HG03432 (cell line): ENCODE measurements at regions not wholly inside any gene's neighbourhood (a gene's known extent, or its start where the extent isn't known, plus 50 kb on each side); places are given as distances from the start of the nearest gene placed in this dataset.

ENCODE experiments used
- ATAC-seq: cut with Tn5 transposase; IDR thresholded peaks from one replicate; pipeline ENCODE4 v1.9.1; 2021; ENCODE audit warnings: mild to moderate bottlenecking, moderate library complexity; ENCODE audit not compliant: unreplicated experiment

DNA sequence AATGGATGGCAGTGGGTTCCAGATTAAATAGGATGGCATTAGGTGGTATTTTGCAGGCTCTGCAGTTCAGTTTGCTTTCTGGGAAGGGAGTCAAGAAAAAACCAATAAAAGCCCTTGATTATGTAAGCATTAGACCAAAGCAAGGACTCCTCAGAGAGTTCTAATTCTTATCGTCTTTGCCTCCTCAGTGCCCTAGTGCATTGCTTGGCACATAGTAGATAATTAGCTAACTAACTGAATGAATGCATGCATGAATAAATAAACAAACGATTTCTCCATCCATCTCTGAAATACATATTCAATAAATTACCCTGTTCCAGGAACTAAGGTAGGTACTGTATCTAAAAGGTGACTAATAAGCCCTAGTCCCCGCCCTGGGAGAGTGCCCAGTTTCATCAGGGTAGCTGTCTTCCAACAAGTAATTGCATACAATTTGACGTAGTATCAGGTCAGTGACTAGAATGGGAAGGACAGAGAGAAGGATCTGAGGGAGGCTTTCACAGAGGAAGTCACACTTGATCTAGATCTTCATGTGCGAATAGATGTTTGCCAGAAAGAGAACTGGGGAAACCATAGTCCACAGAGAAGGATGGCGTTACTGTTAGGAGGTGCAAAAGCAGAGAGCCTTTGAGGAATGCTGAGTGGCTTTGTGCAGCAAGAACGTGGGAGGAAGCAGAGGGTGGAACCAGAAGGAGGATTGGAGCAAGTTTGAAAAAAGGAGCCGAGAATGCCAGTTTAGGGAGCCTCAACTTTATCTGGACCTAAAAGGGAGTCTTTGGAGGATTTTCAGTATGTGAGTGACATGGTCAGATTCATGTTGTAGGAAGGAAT is 111.4 kb downstream of the TBX19 start:
- ATAC-seq = no peak

DNA sequence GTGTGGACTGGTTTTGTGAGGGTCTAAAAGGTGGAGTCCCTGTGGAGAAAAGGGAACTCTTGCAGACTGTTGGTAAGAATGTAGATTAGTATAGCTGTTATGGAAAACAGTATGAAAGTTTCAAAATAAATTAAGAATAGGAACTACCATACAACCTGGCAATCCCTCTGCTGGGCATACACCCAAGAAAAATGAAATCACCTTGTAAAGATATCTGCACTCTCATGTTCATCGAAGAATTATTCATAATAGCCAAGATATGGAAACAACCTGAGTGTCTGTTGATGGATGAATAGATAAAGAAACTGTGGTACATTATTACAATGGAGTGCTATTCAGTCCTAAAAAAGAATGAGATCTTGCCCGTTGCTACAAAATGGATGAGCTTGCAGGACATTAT is 109.6 kb downstream of the TBX19 start:
- ATAC-seq = no peak

DNA sequence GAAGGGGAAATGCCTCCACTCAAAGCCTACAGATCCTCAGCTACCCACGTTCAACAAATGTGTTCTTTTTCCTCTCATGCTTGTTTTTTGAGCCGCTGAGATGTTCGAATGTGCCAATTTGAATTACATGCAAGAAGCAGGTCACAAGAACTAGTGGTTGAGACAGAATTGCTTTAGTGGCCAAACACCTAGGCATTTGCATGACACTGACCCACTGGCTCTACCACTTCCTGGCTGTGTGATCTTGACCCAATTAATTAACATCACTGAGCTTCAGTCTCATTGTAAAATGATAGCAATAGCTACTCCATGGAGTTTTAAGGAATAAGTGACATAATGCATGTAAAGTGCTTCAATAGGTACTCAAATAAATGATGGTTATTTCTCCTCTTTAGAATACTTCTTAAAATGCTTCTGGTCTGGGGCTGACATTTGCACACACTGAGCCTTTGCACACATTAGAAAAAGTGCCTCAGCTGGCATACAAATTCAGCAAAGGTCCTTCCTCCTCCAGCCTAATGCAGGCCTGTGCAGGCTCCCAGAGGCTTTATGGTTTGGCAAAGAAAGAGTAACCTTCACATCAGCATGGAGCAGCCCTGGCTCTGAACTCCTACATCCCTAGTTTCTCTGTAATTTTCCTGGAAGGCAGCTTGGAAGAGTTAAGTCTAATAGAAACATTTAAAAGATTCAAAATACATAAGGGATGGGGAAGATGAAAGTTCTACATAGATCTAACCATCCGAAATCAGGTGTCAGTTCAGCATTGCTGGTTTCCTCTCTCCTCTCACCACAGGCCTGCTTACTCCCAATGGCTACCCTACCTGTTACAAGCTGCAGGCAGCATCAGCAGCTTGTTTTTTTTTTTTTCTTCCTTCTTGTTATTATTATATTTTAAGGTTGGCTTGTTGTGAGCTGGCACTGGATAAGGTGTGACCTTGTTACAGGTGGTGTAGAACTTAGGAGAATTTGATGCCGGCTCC is 107.4 kb downstream of the TBX19 start:
- ATAC-seq = no peak

DNA sequence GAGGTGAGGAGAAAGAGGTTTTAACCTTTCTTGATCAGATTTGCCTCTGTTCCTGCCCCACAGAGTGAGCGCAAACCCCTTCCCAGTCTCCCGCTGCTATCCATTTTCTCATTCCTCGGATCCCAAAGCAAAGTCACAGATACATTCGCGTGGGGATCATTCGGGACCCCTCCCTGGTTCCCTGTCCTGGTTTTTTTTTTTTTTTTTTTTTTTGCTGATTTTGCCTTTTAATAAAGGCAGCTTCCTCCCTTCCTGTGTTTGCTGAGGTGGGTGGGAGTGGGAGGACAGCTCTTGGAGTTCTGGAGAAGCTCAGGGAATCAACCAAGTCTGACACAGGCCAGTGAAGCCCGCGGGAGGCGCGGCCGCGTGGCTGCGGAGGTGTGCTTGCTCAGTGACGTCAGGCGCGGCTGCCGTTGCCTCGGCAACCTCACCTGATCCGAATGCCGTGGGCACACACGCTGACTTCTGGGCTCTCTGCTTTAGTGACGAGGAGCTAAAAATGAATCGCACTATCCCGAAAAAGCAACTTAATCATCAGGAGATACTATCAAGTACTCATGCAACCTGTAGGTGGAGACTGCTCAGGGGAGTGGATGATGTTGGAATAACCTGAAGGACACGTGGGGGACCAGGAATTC is 106.4 kb downstream of the TBX19 start:
- ATAC-seq = no peak

DNA sequence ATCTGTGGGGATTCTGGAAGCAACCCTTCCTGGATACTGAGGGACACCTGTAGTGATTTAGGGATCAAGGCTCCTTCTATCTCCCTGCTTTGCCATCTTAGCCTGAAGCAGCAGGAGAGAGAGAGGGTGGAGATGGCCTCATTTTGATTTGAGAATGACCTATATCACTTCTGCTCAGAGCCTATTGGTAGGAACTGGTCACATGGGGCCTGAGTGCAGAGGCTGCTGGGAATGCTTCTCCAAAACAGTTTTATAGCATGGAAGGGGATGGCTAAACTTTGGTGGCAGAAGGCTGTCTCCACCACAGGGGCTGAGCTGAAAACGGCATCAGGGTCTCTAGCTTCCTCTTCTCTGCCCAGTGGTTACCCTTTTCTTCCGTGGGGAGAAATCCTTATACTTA is 105.8 kb downstream of the TBX19 start:
- no peak for ATAC-seq

DNA sequence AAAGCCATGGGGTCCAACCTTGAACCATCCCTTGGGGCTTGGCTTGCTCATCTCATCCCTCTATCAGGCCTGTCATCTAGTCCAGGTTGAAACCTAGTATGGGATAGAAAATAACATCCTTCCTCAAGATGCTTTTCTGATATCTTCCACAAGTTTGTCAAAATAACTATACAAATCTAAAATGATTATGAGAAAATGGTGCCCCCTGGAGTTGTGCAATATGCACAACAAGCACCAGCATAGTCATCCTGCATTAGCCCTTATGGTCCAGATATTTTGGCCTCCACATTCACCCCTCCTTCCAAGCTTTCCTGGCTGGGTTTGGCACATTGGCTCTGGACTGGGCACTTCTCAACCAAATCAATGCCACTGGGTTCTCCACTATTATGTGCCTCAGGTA is 101.2 kb downstream of the TBX19 start:
- no peak for ATAC-seq

DNA sequence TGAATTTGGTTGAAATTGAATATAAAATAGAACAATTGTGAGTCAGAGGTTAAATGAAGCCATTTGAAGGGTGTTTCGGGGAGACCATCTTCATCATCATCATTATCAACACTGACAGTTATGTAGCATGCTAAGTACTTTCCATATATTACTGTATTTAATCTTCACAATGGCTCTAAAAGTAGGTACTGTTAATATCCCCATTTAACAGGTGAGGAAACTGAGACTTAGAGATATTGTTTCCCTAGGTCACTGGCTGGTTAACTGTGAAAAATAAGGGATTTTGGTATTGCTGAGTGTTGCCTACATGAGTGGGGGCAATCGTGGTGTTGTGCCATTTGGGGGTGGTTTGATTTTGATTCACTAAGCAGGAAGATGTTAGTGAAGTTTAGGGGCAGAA is 100.3 kb downstream of the TBX19 start:
- no peak for ATAC-seq

DNA sequence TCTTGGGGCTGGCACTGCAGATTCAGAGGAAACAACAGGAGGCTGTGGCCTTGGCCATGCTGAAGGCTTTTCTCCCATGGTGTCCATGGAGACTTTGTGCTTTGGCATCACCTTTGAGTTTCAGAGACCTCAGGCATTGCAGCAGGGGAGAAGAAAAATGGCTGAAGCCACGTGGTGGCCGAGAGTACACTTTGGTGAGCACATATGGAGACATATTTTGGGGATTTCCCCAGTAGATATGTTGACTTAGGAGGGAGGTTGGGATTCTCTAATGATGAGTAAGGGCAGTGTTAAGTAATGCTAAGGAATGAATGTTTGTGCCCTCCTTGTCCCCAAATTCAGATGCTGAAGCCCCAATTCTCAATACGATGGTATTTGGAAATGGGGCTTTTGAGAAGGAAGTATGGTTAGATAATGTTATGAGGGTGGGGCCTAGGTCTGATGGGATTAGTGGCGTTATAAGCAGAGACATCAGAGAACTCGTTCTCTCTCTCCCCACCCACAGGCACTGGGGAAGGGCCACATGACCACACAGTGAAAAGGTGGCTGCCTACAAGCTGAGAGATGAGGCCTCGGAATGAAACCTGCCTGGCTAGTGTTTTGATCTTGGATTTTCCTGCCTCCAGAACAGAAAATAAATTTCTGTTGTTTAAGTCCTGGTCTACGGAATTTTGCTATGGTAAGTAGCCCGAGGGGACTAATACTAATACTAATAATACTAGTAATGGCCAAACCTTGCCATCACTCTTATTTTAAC is 98.6 kb downstream of the TBX19 start:
- no peak for ATAC-seq

DNA sequence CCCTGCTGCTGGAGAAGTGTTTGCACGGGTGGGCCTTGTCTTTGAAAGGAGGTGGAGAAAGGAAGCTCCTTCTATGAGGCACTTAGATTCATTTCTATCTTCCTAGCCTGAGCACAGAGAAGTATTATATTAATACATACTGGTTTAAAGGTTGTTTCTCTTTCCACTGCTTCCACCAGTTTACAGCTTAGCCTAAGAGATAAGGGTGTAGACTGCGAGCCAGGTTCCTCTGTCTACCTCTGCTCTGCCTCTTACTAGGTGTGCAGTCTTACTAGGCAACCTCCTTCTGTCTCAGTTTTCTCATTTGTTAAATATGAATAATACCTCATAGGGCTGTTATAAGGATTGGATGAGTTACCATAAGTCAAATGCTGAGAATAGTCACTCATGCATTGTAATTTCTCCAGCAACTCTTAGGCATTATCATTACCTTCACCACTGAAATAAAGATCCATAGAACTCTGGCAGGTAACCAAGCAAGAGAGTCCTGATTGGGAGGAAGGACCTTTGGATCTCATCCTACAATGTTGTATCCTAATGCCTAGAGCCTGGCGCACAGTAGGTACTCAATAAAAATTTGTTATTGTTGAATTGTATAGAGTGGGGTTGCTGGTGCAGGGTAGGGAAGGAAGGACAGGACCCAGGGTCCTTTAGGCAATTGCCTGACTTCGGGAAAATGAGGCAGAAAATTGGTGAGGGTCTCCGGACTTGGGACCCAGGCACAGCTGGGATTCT is 95.1 kb downstream of the TBX19 start:
- ATAC-seq = no peak

DNA sequence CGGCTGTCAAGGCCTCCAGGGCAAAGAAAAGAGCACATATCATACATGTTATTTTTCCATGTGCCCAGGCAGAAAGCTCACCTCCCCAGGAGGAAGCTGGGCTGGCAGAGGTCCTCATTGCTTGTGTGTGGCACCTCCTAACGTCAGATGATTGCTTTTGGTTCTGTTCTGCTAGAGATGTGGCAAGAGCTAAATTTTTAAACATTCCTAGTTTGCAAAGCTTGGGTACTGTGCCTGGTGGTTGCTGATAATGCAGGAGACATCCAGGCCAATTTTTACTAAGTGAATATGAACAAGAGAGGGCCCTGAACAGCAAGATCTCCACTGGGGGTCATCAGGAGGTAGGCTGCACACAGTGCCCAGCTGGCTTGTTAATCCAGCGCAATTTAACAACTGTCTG is 93.9 kb downstream of the TBX19 start:
- no peak for ATAC-seq

DNA sequence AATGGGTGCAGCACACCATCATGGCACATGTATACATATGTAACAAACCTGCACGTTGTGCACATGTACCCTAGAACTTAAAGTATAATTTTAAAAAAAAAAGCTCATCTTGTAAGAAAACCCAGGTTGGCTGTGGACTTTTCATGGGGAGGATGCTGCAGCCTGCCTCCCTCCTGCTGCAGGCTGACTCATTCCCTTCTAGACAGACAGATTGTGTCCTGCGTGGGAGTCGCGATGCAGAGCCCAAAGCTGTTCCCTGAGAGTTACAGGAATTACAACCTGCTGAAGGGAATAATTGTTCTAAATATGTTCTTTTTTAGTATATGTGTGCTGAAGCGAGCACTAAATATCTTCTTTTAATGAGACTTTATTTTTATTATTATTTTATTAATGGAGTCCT is 93.2 kb downstream of the TBX19 start:
- no peak for ATAC-seq

DNA sequence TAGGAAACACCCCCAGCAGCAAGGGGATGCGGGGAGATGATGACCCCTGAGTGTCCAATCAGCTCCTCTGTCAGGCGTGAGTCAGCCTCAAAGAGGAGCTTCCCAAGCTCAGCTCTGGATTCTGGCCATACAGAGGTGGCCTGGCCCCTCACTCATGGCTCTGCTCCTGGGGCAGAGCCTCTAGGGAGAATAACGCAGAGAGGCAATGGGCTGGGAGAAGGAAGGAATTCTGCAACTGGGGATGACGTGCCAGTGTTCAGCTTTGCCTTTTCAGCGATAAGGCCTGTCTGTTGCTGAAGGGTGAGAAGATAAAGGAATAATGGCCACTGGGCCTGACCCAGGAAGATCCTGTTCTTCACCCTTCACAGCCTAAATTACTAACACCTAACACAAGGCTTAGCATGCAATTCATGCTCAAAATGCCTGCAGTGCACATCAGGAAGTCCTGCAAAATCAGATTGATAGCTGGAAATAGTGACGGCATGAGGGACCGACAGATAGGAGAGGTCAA is 92.2 kb downstream of the TBX19 start:
- no peak for ATAC-seq

DNA sequence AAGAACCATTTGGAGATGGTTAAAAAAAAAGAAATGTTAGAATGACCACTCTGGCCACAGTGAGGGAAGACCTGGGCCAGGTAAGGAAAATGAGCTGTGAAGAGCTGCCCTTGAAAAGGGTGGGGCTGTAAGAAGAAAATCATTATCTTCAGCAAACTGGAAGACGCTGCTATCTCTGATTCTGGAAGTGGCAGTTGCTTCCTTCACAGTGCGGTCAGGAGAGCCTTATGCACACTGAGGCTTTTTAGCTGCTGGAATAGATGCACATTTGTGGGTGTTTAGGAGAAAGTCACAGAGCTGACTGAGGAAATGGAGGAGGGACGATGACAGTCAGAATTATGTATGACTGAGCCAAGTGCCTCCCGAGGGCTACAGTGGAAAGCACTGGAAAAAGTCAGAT is 91.6 kb downstream of the TBX19 start:
- ATAC-seq = no peak

DNA sequence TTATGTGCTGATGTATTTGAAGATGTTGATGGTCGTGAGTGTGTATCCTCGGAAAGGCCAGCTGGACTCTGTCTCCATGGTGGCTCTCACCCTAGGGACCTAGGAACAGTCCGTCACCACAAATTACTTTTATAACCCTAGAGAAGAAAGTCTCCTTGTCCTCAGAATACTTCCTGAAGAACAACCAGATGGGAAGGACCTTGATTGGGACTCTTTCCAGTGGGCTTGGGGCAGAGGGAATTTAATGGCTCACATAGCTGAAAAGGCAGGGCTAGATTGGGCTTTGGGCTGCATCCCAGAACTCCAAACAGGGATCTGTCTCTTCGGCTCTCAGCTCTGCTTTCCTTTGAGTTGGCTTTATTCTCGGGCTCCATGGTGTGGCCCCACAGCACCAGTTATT is 90.8 kb downstream of the TBX19 start:
- ATAC-seq = no peak

DNA sequence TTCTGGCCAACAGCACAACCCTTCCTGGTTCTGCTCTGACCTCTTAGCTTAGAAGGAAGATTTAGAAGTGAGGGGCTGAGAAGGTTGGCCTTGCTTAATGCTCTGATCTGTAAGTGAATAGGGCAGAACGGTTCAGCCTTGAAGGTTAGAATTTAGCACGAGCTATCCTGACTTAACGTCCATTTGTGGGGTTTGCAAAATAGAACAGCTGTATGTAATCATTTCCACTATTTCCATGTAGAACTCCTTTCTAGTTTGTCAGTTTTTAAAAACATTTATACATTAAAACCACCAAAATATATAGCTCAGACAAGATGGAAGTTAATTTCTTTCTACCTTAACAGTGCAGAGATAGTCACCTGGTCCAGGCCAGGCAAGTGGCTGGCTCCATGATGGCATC is 89.9 kb downstream of the TBX19 start:
- ATAC-seq = no peak

DNA sequence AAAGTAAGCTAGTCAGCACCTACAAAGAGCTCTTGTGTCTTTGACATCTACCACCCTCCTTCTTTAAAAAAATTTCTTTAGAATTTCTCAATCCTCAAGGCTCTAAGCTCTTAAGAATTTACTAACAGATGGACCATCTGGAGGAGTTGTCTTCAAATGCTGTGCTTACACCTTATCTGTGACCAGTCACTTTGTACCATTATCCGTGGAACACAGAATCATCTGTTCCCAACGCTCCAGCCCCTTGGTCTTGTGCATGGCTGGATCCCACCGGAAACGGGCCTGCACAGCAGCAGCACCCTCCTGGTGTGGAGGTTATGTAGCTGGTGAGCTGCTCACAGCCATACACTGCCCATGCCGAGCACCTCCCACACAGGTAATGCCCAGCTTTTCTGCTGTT is 89.0 kb downstream of the TBX19 start:
- ATAC-seq = no peak

DNA sequence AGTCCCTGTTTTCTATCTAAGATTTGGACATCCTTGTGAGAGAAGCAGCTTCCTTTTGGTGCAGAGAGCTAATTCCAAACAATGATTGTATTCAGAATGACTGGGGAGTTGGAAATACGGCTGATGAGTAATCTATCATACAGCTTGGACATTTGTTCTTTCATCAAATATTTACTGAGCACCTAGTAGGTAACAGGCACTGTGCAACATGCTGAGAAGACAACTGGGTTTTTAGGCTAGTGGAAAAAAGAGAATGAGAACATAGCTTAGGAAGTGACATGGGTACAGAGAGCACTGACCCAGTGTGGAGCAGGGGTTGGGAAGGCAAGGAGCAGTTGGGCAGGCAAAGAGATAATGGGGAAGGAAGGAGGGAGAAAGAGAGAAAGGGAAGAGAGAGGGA is 87.5 kb downstream of the TBX19 start:
- no peak for ATAC-seq

DNA sequence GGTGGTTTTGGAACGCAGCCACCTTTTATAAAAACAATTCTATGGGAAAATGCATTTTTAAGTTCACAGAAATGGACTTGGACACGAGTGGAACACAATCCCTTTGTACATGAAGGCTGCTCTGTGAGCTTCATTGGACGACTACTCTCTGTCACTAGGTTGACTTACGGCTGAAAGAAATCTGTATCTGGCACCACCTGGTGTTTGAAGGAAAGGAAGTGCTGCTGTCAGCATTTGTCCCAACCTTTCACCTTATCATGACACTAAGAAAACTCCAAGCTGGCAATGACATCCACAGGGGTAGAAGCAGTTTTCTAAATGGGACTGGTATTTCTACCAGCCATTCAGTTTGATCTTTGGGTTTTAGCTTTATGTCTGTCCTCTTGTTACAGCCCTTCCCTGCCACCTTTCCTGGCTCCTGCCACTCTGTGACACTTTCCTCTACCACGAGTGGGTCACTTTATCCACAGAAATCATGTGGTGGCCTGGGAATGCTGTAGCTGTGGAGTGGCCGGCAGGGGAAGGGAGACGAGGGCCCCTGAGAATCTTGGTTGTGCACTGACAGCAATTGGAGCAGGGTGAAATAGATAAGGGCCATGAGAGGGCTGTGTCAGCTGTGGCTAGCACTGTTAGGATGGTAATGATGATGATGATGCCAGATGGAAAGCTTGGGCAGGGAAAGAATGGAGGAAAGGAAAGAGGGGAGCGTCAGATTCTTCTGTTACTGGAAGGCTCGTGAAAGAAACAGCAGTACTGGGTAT is 85.2 kb downstream of the TBX19 start:
- ATAC-seq = no peak
